Tibial nerve (tissue), 4 donors: ENCODE measurements at regions not wholly inside any gene's neighbourhood (a gene's known extent, or its start where the extent isn't known, plus 50 kb on each side); places are given as distances from the start of the nearest gene placed in this dataset.

ENCODE experiments used
- CTCF ChIP-seq, 5 experiments: fragments of 200-600 bp in 3 of 5; fragments of 450-650 bp in 2 of 5; sonication (generic) in 3 of 5; IDR thresholded peaks; one replicate each; pipeline ENCODE4 v1.5.1; 2016 to 2019; ENCODE audit warnings: antibody characterized with exemption in 5 of 5, mild to moderate bottlenecking in 3 of 5, moderate library complexity in 2 of 5
- EP300 ChIP-seq, 2 donors: sonication (generic); formaldehyde crosslinking; IDR thresholded peaks; one replicate each; pipeline ENCODE4 v1.6.1; 2017; ENCODE audit warnings: antibody characterized with exemption in 2 of 2, mild to moderate bottlenecking in 1 of 2
- POLR2A ChIP-seq, 2 donors: fragments of 450-650 bp; IDR thresholded peaks; one replicate each; pipeline ENCODE4 v1.6.1; 2017; ENCODE audit warnings: antibody characterized with exemption in 2 of 2, mild to moderate bottlenecking in 2 of 2, moderate library complexity in 2 of 2

GRCh38 chr5:89282554-89283510 lies 399.8 kb upstream of the MEF2C start:
- TF ChIP-seq CTCF (IDR thresholded peaks at IDR 0.05) = no peak
- TF ChIP-seq EP300 (IDR thresholded peaks at IDR 0.05) = no peak
- no peak for TF ChIP-seq POLR2A (IDR thresholded peaks at IDR 0.05)
